ENCODE measurements at regions not wholly inside any gene's neighbourhood (a gene's known extent, or its start where the extent isn't known, plus 50 kb on each side); places are given as distances from the start of the nearest gene placed in this dataset.

DNA sequence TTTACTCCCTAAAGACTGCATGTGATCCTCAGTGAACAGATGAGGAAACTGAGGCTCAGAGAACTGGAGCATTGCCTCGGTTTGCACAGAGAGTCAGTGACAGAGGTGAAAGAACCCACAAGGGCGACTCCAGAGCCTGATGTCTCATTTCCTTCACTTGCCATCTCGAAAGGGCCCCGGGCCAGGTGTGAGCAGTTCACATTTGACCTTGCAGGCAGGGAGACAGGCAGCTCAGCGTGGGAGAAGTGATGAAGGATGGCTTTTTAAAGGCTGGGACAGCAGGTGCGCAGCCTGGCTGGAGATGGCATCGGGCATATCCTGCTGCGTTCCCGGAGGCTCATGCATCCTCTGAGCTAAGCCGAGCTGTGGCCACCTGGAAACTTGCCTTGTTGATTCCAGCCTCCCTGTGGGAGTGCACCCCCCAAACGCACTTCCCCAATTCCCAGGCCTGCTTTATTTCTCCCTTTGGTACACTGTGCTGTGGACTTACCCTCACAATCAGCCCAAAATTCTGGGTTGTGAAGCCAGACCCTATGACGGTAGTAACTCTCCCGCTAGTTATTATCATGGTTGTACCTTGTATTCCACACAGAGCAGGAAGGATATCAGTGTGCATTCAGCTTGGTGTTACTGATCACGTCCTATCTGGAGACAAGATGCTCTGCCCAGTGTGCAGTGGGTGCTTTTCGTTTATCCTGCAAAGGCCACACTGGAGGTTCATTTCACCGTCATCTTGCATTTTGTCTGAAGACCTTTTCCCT is 753.2 kb upstream of the EEF2KMT start:
- no peak overlapping the region for H3K9ac ChIP-seq (ENCODE audit: low read depth, low read length)
- POLR2A ChIA-PET (ENCODE audit: unreplicated experiment): no interaction called here
- no TSS peak for BruUV-seq (replicated peaks)

More for the DNA sequence above, 753.2 kb upstream of the EEF2KMT start:
- Histone ChIP-seq H4K91ac (ENCODE audit: insufficient read depth, low read depth, low read length) (no peak overlapping the region), H2BK20ac (ENCODE audit: low read depth, low read length) (no peak overlapping the region), H2AFZ (replicated peaks; ENCODE audit: low read length, poor library complexity) (no peak overlapping the region), H2BK5ac (ENCODE audit: low read depth, low read length, poor library complexity, severe bottlenecking) (no peak overlapping the region), H3K27ac (ENCODE audit: insufficient read depth, low read length) (no peak overlapping the region), H3K4me3 (ENCODE audit: insufficient read depth, low read depth, low read length) (no peak overlapping the region), H3K36me3 (ENCODE audit: control insufficient read depth, insufficient read depth, low read length) (no peaks in the 10 kb centered on the region), H3K79me1 (ENCODE audit: low read depth in 1 of 2, low read length in 2 of 2) (no peaks in the 10 kb centered on the region), H3K23ac (ENCODE audit: low read depth, low read length) (no peak overlapping the region), H4K8ac (ENCODE audit: low read depth in 2 of 2, low read length in 2 of 2) (no peak overlapping the region), H2AK5ac (ENCODE audit: low read depth, low read length) (no peak overlapping the region), H3K4me1 (ENCODE audit: control insufficient read depth, insufficient read depth, low read length) (no peaks in the 10 kb centered on the region), H3K4ac (ENCODE audit: low read depth, low read length) (no peak overlapping the region), H2BK120ac (ENCODE audit: low read depth, low read length) (no peak overlapping the region), H3K9me3 (ENCODE audit: control insufficient read depth, insufficient read depth, low read length) (peaks cover 36% of the 10 kb centered on the region), H3K14ac (replicated peaks; ENCODE audit: low read depth, low read length) (no peak overlapping the region), H2AK9ac (replicated peaks; ENCODE audit: low read depth, low read length, poor library complexity) (no peak overlapping the region), H3K4me2 (ENCODE audit: low read depth, low read length) (no peak overlapping the region), H3K56ac (ENCODE audit: extremely low read depth, insufficient read depth, low read length) (no peak overlapping the region), H3K27me3 (ENCODE audit: control insufficient read depth, insufficient read depth, low read length) (no peaks in the 10 kb centered on the region), H3K18ac (ENCODE audit: low read depth, low read length) (no peak overlapping the region), H4K20me1 (ENCODE audit: insufficient read depth, low read length) (no peaks in the 10 kb centered on the region), H3K9me1 (ENCODE audit: insufficient read depth, low read length) (no peaks in the 10 kb centered on the region), H2BK15ac (ENCODE audit: low read depth, low read length) (no peak overlapping the region), H4K5ac (ENCODE audit: low read depth, low read length) (no peak overlapping the region)
- intact Hi-C loops (cut with micrococcal nuclease): no loop called here
- dilution Hi-C loops (cut with HindIII; ENCODE audit: low sequenced_read_pairs, unreplicated experiment): no loop called here
- no peak for ATAC-seq (ENCODE audit: low read depth)
- whole genome bisulfite sequencing, 2 experiments (ENCODE audit: extremely low coverage in 2 of 2, insufficient read length in 1 of 2): 60% methylated on average over 5 of the region's 16 CpGs; no CpG with 5 or more reads in 1 of the 2 experiments
- no peak for TF ChIP-seq BHLHE40 (IDR thresholded peaks at IDR 0.05; ENCODE audit: low read depth, low read length)
- no peak for TF ChIP-seq MAFK (IDR thresholded peaks at IDR 0.05; ENCODE audit: low read depth, low read length)
- TF ChIP-seq, protein P1, sequence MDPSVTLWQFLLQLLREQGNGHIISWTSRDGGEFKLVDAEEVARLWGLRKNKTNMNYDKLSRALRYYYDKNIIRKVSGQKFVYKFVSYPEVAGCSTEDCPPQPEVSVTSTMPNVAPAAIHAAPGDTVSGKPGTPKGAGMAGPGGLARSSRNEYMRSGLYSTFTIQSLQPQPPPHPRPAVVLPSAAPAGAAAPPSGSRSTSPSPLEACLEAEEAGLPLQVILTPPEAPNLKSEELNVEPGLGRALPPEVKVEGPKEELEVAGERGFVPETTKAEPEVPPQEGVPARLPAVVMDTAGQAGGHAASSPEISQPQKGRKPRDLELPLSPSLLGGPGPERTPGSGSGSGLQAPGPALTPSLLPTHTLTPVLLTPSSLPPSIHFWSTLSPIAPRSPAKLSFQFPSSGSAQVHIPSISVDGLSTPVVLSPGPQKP (IDR thresholded peaks at IDR 0.05; ENCODE audit: borderline replicate concordance, low read depth, low read length): no peak
- TF ChIP-seq NFE2L2 (IDR thresholded peaks at IDR 0.05; ENCODE audit: low read depth, low read length): no peak
- TF ChIP-seq SMC3 (IDR thresholded peaks at IDR 0.05; ENCODE audit: low read depth, low read length): no peak
- no peak for TF ChIP-seq RAD21 (IDR thresholded peaks at IDR 0.05; ENCODE audit: low read length)
- TF ChIP-seq, protein P2, sequence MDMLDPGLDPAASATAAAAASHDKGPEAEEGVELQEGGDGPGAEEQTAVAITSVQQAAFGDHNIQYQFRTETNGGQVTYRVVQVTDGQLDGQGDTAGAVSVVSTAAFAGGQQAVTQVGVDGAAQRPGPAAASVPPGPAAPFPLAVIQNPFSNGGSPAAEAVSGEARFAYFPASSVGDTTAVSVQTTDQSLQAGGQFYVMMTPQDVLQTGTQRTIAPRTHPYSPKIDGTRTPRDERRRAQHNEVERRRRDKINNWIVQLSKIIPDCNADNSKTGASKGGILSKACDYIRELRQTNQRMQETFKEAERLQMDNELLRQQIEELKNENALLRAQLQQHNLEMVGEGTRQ (IDR thresholded peaks at IDR 0.05; ENCODE audit: low read depth, low read length): no peak
- TF ChIP-seq POLR2A (IDR thresholded peaks at IDR 0.05; ENCODE audit: low read depth, low read length): no peak
- TF ChIP-seq CEBPB (IDR thresholded peaks at IDR 0.05; ENCODE audit: low read depth, low read length): no peak
- no peak for DNase-seq
- CTCF ChIA-PET: no interaction called here
- in situ Hi-C loops (cut with MboI; ENCODE audit: low sequenced_read_pairs): no loop called here
